ENCODE measurements at regions not wholly inside any gene's neighbourhood (a gene's known extent, or its start where the extent isn't known, plus 50 kb on each side); places are given as distances from the start of the nearest gene placed in this dataset.

- TF ChIP-seq POLR2A (IDR thresholded peaks at IDR 0.05): no peak
- TF ChIP-seq, protein P1, sequence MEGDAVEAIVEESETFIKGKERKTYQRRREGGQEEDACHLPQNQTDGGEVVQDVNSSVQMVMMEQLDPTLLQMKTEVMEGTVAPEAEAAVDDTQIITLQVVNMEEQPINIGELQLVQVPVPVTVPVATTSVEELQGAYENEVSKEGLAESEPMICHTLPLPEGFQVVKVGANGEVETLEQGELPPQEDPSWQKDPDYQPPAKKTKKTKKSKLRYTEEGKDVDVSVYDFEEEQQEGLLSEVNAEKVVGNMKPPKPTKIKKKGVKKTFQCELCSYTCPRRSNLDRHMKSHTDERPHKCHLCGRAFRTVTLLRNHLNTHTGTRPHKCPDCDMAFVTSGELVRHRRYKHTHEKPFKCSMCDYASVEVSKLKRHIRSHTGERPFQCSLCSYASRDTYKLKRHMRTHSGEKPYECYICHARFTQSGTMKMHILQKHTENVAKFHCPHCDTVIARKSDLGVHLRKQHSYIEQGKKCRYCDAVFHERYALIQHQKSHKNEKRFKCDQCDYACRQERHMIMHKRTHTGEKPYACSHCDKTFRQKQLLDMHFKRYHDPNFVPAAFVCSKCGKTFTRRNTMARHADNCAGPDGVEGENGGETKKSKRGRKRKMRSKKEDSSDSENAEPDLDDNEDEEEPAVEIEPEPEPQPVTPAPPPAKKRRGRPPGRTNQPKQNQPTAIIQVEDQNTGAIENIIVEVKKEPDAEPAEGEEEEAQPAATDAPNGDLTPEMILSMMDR (IDR thresholded peaks at IDR 0.05): no peak
These were observed 416.7 kb upstream of the CADM1 start for GRCh38 chr11:115920841-115921480.
